ENCODE measurements at regions not wholly inside any gene's neighbourhood (a gene's known extent, or its start where the extent isn't known, plus 50 kb on each side); places are given as distances from the start of the nearest gene placed in this dataset.

GRCh38 chr10:117462816-117463544 is 79.6 kb upstream of the EMX2 start:
- TF ChIP-seq CEBPB (IDR thresholded peaks at IDR 0.05) (no peak), USF2 (IDR thresholded peaks at IDR 0.05) (no peak), HMGXB4 (CRISPR knock-in tag; IDR thresholded peaks at IDR 0.05; ENCODE audit: borderline replicate concordance) (no peak), HEYL (CRISPR knock-in tag; IDR thresholded peaks at IDR 0.05) (no peak), CTCF (IDR thresholded peaks at IDR 0.05) (no peak), POLR2A (IDR thresholded peaks at IDR 0.05; ENCODE audit: low read length) (no peak), NFE2L2 (conservative IDR thresholded peaks at IDR 0.05; ENCODE audit: low read length) (no peak), RFX5 (IDR thresholded peaks at IDR 0.05) (no peak), EHMT2 (IDR thresholded peaks at IDR 0.05; ENCODE audit: low read depth) (no peak), JUNB (IDR thresholded peaks at IDR 0.05) (no peak)

All from A549 (cell line).